IMR-90 (cell line): ENCODE measurements at regions not wholly inside any gene's neighbourhood (a gene's known extent, or its start where the extent isn't known, plus 50 kb on each side); places are given as distances from the start of the nearest gene placed in this dataset.
A peak's percentile ranks its signal among the peaks of the same experiment; 100 is the strongest.

Experiments
- ATAC-seq: fragments of 200-7000 bp; cut with Tn5 transposase; 2 replicates; pipeline ENCODE4 v1.9.1; 2020; ENCODE audit warnings: low read depth, mild to moderate bottlenecking, moderate library complexity
- BruUV-seq: library from RNA; stranded (reverse); fragments of 400-500 nt; replicated peaks from 2 replicates; lab custom pipeline; 2021; lab: Mats Ljungman, UMichigan
- CTCF ChIA-PET: fragments of 300-600 bp; formaldehyde crosslinking; extraction: SDS; loops from one replicate; lab custom pipeline; 2021; ENCODE audit warnings: antibody characterized with exemption; lab: Yijun Ruan, JAX
- POLR2A ChIA-PET: fragments of 300-600 bp; sonication (Branson Sonifier 250); formaldehyde crosslinking; loops from one replicate; lab custom pipeline; 2022; ENCODE audit warnings: antibody characterized with exemption; ENCODE audit not compliant: unreplicated experiment; lab: Charles Lee
- DNase-seq: peaks from one replicate; pipeline ENCODE4 v3.0.0; 2013
- H2AFZ ChIP-seq: replicated peaks from 2 replicates; pipeline ENCODE3; 2013; ENCODE audit warnings: low read length, mild to moderate bottlenecking; ENCODE audit not compliant: poor library complexity
- H2AK5ac ChIP-seq: 2 replicates; pipeline ENCODE4 v1.6.1; 2013; ENCODE audit warnings: low read depth, low read length, inconsistent platforms
- H2AK9ac ChIP-seq: replicated peaks from 2 replicates; pipeline ENCODE3; 2013; ENCODE audit warnings: mild to moderate bottlenecking, low read depth, low read length, moderate library complexity; ENCODE audit not compliant: poor library complexity
- H2BK120ac ChIP-seq: 2 replicates; pipeline ENCODE4 v1.6.1; 2013; ENCODE audit warnings: low read depth, low read length, inconsistent platforms
- H2BK15ac ChIP-seq: 3 replicates; pipeline ENCODE4 v1.6.1; 2013; ENCODE audit warnings: low read depth, low read length, inconsistent platforms
- H2BK20ac ChIP-seq: 2 replicates; pipeline ENCODE4 v1.6.1; 2013; ENCODE audit warnings: low read depth, mild to moderate bottlenecking, inconsistent platforms, low read length, moderate library complexity
- H2BK5ac ChIP-seq: 2 replicates; pipeline ENCODE4 v1.6.1; 2013; ENCODE audit warnings: mild to moderate bottlenecking, low read depth, low read length, inconsistent platforms; ENCODE audit not compliant: poor library complexity, severe bottlenecking
- H3K14ac ChIP-seq: replicated peaks from 2 replicates; pipeline ENCODE4 v1.6.1; 2013; ENCODE audit warnings: low read depth, low read length, inconsistent platforms
- H3K18ac ChIP-seq: 2 replicates; pipeline ENCODE4 v1.6.1; 2013; ENCODE audit warnings: low read depth, low read length, control low read depth
- H3K23ac ChIP-seq: 2 replicates; pipeline ENCODE4 v1.6.1; 2013; ENCODE audit warnings: low read depth, low read length, inconsistent platforms
- H3K27ac ChIP-seq: 2 replicates; pipeline ENCODE4 v1.5.1; 2013; ENCODE audit warnings: mild to moderate bottlenecking, control low read depth, low read length; ENCODE audit not compliant: insufficient read depth
- H3K27me3 ChIP-seq: 2 replicates; pipeline ENCODE4 v1.6.1; 2013; ENCODE audit warnings: low read length; ENCODE audit not compliant: control insufficient read depth, insufficient read depth
- H3K36me3 ChIP-seq: 2 replicates; pipeline ENCODE4 v1.6.1; 2013; ENCODE audit warnings: low read length, mixed read lengths; ENCODE audit not compliant: control insufficient read depth, insufficient read depth
- H3K4ac ChIP-seq: 2 replicates; pipeline ENCODE4 v1.6.1; 2013; ENCODE audit warnings: low read depth, low read length, inconsistent platforms
- H3K4me1 ChIP-seq: 2 replicates; pipeline ENCODE4 v1.6.1; 2013; ENCODE audit warnings: low read length, mixed read lengths; ENCODE audit not compliant: control insufficient read depth, insufficient read depth
- H3K4me2 ChIP-seq: 2 replicates; pipeline ENCODE4 v1.6.1; 2013; ENCODE audit warnings: low read depth, mild to moderate bottlenecking, control low read depth, low read length, moderate library complexity
- H3K4me3 ChIP-seq: 2 replicates; pipeline ENCODE4 v1.5.1; 2013; ENCODE audit warnings: low read depth, mild to moderate bottlenecking, control low read depth, low read length, moderate library complexity; ENCODE audit not compliant: insufficient read depth
- H3K56ac ChIP-seq: 2 replicates; pipeline ENCODE4 v1.6.1; 2013; ENCODE audit warnings: low read length, inconsistent platforms; ENCODE audit not compliant: insufficient read depth; ENCODE audit errors: extremely low read depth
- H3K79me1 ChIP-seq, 2 experiments: 2 replicates each; pipeline ENCODE4 v1.6.1; 2013; ENCODE audit warnings: low read length in 2 of 2, inconsistent platforms in 1 of 2, low read depth in 1 of 2
- H3K9ac ChIP-seq: 2 replicates; pipeline ENCODE4 v1.6.1; 2013; ENCODE audit warnings: low read depth, low read length, control low read depth
- H3K9me1 ChIP-seq: 2 replicates; pipeline ENCODE4 v1.6.1; 2013; ENCODE audit warnings: low read length, inconsistent platforms; ENCODE audit not compliant: insufficient read depth
- H3K9me3 ChIP-seq: 2 replicates; pipeline ENCODE4 v1.6.1; 2013; ENCODE audit warnings: low read length; ENCODE audit not compliant: control insufficient read depth, insufficient read depth
- H4K20me1 ChIP-seq: 2 replicates; pipeline ENCODE4 v1.6.1; 2013; ENCODE audit warnings: low read length, inconsistent platforms; ENCODE audit not compliant: insufficient read depth
- H4K5ac ChIP-seq: 2 replicates; pipeline ENCODE4 v1.6.1; 2013; ENCODE audit warnings: mild to moderate bottlenecking, low read depth, low read length, control low read depth
- H4K8ac ChIP-seq, 2 experiments: 2 replicates each; pipeline ENCODE4 v1.6.1; 2013; ENCODE audit warnings: low read depth in 2 of 2, low read length in 2 of 2, control low read depth in 1 of 2, inconsistent platforms in 1 of 2
- H4K91ac ChIP-seq: 2 replicates; pipeline ENCODE4 v1.6.1; 2013; ENCODE audit warnings: low read depth, low read length, inconsistent platforms; ENCODE audit not compliant: insufficient read depth
- BHLHE40 ChIP-seq: fragments of 150-350 bp; IDR thresholded peaks from 2 replicates; pipeline ENCODE4 v1.6.1; 2016; ENCODE audit warnings: mild to moderate bottlenecking, low read depth, low read length
- CEBPB ChIP-seq: IDR thresholded peaks from 2 replicates; pipeline ENCODE4 v1.6.1; 2012; ENCODE audit warnings: low read depth, low read length, improper control_type of control experiment
- CHD1 ChIP-seq: IDR thresholded peaks from 2 replicates; pipeline ENCODE4 v1.6.1; 2012; ENCODE audit warnings: low read depth, low read length, improper control_type of control experiment
- CTCF ChIP-seq: conservative IDR thresholded peaks from 2 replicates; pipeline ENCODE4 v1.5.1; 2012; ENCODE audit warnings: mild to moderate bottlenecking, low read depth, low read length, improper control_type of control experiment
- ELK1 ChIP-seq: fragments of 150-350 bp; IDR thresholded peaks from 2 replicates; pipeline ENCODE4 v1.6.1; 2016; ENCODE audit warnings: low read depth, mild to moderate bottlenecking, low read length, moderate library complexity, borderline replicate concordance
- FOS ChIP-seq: fragments of 150-350 bp; IDR thresholded peaks from 2 replicates; pipeline ENCODE4 v1.6.1; 2016; ENCODE audit warnings: low read depth, low read length
- MAFK ChIP-seq: IDR thresholded peaks from 2 replicates; pipeline ENCODE4 v1.6.1; 2012; ENCODE audit warnings: low read depth, low read length, improper control_type of control experiment
- MAZ ChIP-seq: IDR thresholded peaks from 2 replicates; pipeline ENCODE4 v1.6.1; 2012; ENCODE audit warnings: low read depth, mild to moderate bottlenecking, low read length, improper control_type of control experiment, moderate library complexity, borderline replicate concordance
- MXI1 ChIP-seq: IDR thresholded peaks from 2 replicates; pipeline ENCODE4 v1.6.1; 2012; ENCODE audit warnings: low read depth, mild to moderate bottlenecking, low read length, moderate library complexity, borderline replicate concordance
- NFE2L2 ChIP-seq: fragments of 150-350 bp; IDR thresholded peaks from 2 replicates; pipeline ENCODE4 v1.6.1; 2016; ENCODE audit warnings: low read depth, mild to moderate bottlenecking, low read length
- POLR2A ChIP-seq: IDR thresholded peaks from 2 replicates; pipeline ENCODE4 v1.6.1; 2012; ENCODE audit warnings: mild to moderate bottlenecking, low read depth, low read length
- RAD21 ChIP-seq: IDR thresholded peaks from 2 replicates; pipeline ENCODE4 v1.6.1; 2012; ENCODE audit warnings: low read length, improper control_type of control experiment
- RCOR1 ChIP-seq: IDR thresholded peaks from 2 replicates; pipeline ENCODE4 v1.6.1; 2012; ENCODE audit warnings: mild to moderate bottlenecking, low read length, improper control_type of control experiment; ENCODE audit not compliant: insufficient replicate concordance
- RFX5 ChIP-seq: IDR thresholded peaks from 2 replicates; pipeline ENCODE4 v1.8.0; 2012; ENCODE audit warnings: low read depth, mild to moderate bottlenecking, low read length, moderate library complexity
- USF2 ChIP-seq: fragments of 150-350 bp; IDR thresholded peaks from 2 replicates; pipeline ENCODE4 v1.6.1; 2017; ENCODE audit warnings: mild to moderate bottlenecking, antibody characterized with exemption, low read length, low read depth
- WGBS, 2 experiments: methylation state at CpG; one replicate each; pipeline versions ENCODE4 v1.1.5 to v1.1.7; 2013; ENCODE audit warnings: missing lambda C conversion rate in 2 of 2; ENCODE audit not compliant: insufficient read length in 1 of 2; ENCODE audit errors: extremely low coverage in 2 of 2; 5-methylcytosine and 5-hydroxymethylcytosine counted together
- dilution Hi-C: fragments of 300-500 bp; cut with HindIII; formaldehyde crosslinking; loops from one replicate; pipeline ENCODE4 v1.14.3; 2018; ENCODE audit warnings: low sequenced_read_pairs; ENCODE audit not compliant: unreplicated experiment
- in situ Hi-C: fragments of 300-500 bp; cut with MboI; formaldehyde crosslinking; loops from 3 replicates; pipeline ENCODE4 v1.14.3; 2019; ENCODE audit warnings: low sequenced_read_pairs, inconsistent platforms, mixed read lengths
- intact Hi-C: fragments of 100-400 bp; cut with micrococcal nuclease; formaldehyde crosslinking; loops from 2 replicates; pipeline ENCODE4 v1.10.0; 2022

GRCh38 chr12:115638733-115639647 lies 638.5 kb downstream of the MED13L start:
- Histone ChIP-seq H2AK9ac (no peak overlapping the region), H3K36me3 (no peaks in the 10 kb centered on the region), H4K91ac (no peak overlapping the region), H4K20me1 (no peaks in the 10 kb centered on the region), H2AFZ (peak overlapping the region; percentile 27), H3K4me3 (no peak overlapping the region), H3K18ac (no peak overlapping the region), H4K5ac (no peak overlapping the region), H3K23ac (no peak overlapping the region), H2BK5ac (no peak overlapping the region), H3K79me1 (no peaks in the 10 kb centered on the region), H2BK120ac (no peak overlapping the region), H3K14ac (no peak overlapping the region), H4K8ac (no peak overlapping the region), H3K9me3 (no peaks in the 10 kb centered on the region), H3K4ac (no peak overlapping the region), H3K9ac (no peak overlapping the region), H3K27ac (no peak overlapping the region), H3K4me1 (no peaks in the 10 kb centered on the region), H2BK15ac (no peak overlapping the region), H3K56ac (no peak overlapping the region), H3K27me3 (no peaks in the 10 kb centered on the region; the same call in none of the 2 replicates), H3K4me2 (no peak overlapping the region), H2BK20ac (no peak overlapping the region), H2AK5ac (no peak overlapping the region), H3K9me1 (no peaks in the 10 kb centered on the region)
- ChIA-PET POLR2A (no interaction called here), CTCF (no interaction called here)
- ATAC-seq (0 out of 2 replicates have a peak, but pooled peaks have one; percentile 11), DNase-seq (no peak)
- no TSS peak for BruUV-seq
- in situ Hi-C loops: loop anchor here (10.0 kb wide), 1 partner anchor 974 kb away; no protein-coding TSS in a partner anchor
- dilution Hi-C loops: no loop called here
- 67% methylated on average over 3 of the region's 13 CpGs; no CpG with 5 or more reads in 1 of the 2 experiments for WGBS, 2 experiments
- intact Hi-C loops: no loop called here
- no peak for TF ChIP-seq MAZ
- TF ChIP-seq BHLHE40: no peak
- no peak for TF ChIP-seq CTCF
- TF ChIP-seq MXI1: no peak
- no peak for TF ChIP-seq RCOR1
- TF ChIP-seq USF2: no peak
- no peak for TF ChIP-seq CHD1
- TF ChIP-seq RAD21: no peak
- no peak for TF ChIP-seq RFX5
- TF ChIP-seq NFE2L2: no peak
- TF ChIP-seq MAFK: no peak
- TF ChIP-seq FOS: no peak
- TF ChIP-seq POLR2A: no peak
- no peak for TF ChIP-seq ELK1
- TF ChIP-seq CEBPB: no peak
